AG08396 (cell line): ENCODE measurements at regions not wholly inside any gene's neighbourhood (a gene's known extent, or its start where the extent isn't known, plus 50 kb on each side); places are given as distances from the start of the nearest gene placed in this dataset.
"Not testable (repeated sequence)": the region's sequence is repeated elsewhere in the genome, so short reads cannot be mapped to it uniquely, and the experiment has no call there.

Source experiments
- DNase-seq: peaks from one replicate; pipeline ENCODE4 v3.0.0; 2012; ENCODE audit warnings: low spot score, mixed read lengths

GRCh38 chr6:8657522-8657921 is 222.2 kb upstream of the SLC35B3 start:
- DNase-seq, result no peak

- no peak for DNase-seq
Measured at GRCh38 chr6:8655670-8656454, 220.5 kb upstream of the SLC35B3 start.

- DNase-seq, result no peak
Measured at GRCh38 chr6:8652710-8653109, 217.4 kb upstream of the SLC35B3 start.

GRCh38 chr6:8651998-8652397 is 216.7 kb upstream of the SLC35B3 start:
- no peak for DNase-seq

DNA sequence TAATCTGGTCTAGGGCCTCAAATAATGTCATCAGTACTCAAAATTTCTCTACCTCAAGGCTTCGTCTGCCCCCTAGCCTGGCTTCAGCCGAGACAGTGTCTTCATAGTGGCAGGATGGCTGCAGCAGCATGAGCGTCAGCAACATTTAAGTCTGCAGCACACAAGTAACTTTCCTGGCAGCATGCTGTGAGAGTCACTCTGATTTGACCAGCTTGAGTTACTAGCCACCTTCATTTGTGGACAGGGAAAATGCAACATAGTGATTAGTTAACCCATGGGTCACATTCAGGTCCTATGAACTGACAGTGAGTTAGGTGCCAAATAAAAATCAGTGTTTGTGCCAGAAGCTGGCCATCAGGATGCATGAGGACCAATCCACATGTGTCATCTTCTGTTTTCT is 209.9 kb upstream of the SLC35B3 start:
- DNase-seq, result no peak

GRCh38 chr6:8644306-8644705 is 209.0 kb upstream of the SLC35B3 start:
- DNase-seq, result no peak

DNA sequence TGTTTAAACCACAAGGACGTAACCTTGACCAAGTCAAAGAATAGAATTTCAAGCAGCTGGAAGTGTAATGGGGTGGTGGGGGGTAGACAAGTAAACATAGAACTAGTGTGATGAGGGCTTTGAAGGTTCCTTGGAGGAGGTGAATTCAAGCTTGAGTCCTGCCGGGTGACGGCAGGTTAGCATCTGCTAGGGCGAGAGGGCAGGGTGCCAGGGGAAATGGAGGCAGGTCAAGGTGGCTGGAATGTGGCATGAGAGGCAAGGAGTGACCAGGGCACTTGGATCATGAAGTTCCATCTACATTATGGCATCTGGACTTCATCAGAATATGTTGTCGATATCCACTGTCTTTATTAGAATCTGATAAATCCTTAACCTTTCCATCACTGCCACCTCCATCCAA is 207.5 kb upstream of the SLC35B3 start:
- DNase-seq, result no peak

- DNase-seq, result no peak
Measured at GRCh38 chr6:8642131-8642530, 206.8 kb upstream of the SLC35B3 start.

GRCh38 chr6:8639928-8640649 is 204.7 kb upstream of the SLC35B3 start:
- no peak for DNase-seq

GRCh38 chr6:8637896-8638597 is 202.7 kb upstream of the SLC35B3 start:
- no peak for DNase-seq

DNA sequence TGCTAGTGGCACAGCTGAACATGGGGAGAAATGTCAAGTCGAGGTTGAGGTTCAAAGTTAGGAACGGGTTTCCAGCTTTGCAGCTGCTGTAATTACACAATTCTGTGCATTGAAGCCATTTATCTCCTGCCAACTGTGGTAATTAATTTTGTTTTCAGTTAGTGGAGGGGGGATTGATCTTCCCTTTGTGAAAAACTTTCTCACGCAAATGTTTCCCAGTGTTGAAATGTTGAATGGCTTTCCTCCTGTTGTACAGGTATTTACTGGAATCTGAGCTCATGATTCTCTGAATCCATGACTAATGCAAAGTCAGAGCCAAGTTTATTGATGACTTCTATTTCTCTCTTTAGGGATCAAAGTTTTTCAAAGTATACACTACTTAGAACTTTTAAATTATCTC is 198.4 kb upstream of the SLC35B3 start:
- no peak for DNase-seq

- no peak for DNase-seq
Measured at GRCh38 chr6:8628736-8629135, 193.4 kb upstream of the SLC35B3 start.

GRCh38 chr6:8628063-8628462 is 192.7 kb upstream of the SLC35B3 start:
- no peak for DNase-seq

DNA sequence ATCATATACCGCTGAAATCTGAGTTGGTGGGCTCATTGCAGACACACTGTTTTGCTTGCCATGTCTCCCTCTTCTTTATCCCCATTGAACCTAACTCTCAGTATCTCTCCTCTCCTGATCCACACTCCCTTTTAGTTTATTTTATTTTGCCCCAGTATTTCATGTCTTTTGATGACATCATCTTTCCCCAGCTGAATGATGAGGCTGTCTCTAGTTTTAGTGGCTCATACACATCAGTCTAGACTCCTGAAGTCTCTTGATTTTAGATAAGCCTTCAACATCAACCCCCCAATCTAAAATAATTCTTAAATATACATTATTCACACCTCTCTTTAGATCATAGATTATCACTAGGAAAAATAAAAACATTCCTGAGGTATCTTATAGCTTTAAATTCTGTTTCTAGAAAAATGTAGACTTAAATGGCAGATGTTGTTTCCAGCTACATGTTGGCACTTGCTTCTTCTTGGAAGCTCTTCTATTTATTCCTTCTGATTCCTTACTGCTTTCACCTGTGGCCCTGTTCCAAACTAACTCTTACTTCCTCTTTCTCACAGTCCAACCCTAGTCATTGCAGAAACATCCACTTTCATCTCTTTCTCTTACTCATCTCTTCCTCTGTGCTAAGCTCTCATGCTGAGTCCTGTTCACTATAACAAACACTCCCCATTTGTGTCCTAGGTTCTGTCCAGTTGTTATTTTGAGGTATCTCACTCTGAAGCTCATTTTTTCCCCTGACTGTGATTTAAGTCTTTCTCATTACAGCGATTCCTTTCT is 191.9 kb upstream of the SLC35B3 start:
- DNase-seq, result no peak

- DNase-seq, result no peak
Measured at GRCh38 chr6:8624665-8625064, 189.3 kb upstream of the SLC35B3 start.

DNA sequence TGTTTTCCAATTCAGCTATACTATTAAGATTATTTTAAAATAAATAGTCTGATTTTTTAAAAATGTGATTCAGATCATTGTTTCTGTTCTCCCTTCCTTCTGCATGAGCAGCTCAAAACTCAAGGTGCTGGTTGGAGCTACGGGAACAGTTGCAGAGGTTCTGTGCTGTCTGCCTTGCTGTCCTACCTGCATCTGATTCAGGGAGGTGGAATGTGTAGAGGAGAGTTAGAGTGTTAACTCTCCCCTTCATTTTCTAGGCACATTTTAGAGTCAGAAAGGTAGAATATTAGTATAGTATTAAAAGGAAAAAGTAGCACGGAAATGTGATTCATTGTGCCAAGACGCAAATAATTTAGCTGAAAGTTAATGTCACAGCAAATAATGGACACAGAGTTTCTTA is 188.1 kb upstream of the SLC35B3 start:
- DNase-seq, result no peak

DNA sequence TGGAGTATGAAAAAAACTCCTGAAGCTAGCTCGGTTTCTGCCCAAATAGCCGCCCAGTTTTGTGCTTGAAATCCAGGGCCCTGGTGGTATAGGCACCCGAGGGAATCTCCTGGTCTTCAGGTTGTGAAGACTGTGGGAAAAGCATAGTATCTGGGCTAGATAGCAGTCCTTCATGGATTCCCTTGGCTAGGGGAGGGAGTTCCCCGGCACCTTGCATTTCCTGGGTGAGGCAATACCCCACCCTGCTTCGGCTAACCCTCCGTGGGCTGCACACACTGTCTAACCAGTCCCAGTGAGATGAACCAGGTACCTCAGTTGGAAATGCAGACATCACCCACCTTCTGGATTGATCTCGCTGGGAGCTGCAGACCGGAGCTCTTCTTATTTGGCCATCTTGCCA is 184.5 kb upstream of the SLC35B3 start:
- no peak for DNase-seq

DNA sequence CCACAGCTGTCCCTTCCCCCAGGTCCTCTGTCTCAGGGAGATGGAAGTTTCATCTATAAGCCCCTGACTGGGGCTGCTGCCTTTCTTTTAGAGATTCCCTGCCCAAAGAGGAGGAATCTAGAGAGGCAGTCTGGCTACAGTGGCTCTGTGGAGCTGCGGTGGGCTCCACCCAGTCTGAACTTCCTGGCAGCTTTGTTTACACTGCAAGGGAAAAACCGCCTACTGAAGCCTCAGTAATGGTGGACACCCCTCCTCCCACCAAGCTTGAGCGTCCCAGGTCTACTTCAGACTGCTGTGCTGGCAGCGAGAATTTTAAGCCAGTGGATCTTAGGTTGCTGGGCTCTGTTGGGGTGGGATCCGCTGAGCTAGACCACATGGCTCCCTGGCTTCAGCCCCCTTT is 184.1 kb upstream of the SLC35B3 start:
- not testable (repeated sequence) for DNase-seq

- DNase-seq, result no peak
Measured at GRCh38 chr6:8608737-8609136, 173.4 kb upstream of the SLC35B3 start.

DNA sequence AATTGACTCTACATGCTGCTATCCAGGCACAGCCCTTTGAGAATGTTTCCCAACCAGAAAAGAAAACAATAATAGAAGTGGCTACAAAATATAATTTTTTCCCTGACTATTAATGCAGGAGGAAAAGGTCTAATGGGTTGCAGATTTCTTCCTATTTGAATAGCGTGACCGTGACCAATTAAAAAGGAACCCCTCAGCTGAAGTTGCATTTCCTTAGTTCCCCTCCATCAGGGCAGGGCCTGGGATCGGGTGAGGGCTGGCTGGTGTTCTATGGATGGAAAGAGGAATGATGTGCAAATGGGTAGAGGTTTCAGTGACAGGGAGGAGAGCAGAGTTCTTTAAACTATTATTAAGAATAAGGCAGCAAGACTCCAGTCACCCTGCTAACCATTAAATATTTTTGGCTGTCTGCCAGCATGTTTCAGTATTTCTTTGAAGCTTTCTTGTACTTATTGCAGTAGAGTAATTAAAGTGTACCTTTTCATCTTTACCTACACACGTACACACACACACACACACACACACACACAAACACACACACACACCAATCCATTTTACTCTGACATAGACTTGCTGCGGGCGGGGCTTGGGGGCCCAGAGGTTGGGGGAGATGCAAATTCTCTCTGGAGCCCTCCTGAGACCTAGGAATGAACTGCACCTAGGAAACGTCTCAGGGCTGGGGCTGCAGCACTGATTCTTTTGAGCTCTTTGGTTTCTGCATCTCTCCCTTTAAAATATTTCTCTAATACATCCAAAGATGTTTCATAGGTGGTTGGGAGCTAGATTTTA is 154.8 kb upstream of the SLC35B3 start:
- DNase-seq, result no peak

DNA sequence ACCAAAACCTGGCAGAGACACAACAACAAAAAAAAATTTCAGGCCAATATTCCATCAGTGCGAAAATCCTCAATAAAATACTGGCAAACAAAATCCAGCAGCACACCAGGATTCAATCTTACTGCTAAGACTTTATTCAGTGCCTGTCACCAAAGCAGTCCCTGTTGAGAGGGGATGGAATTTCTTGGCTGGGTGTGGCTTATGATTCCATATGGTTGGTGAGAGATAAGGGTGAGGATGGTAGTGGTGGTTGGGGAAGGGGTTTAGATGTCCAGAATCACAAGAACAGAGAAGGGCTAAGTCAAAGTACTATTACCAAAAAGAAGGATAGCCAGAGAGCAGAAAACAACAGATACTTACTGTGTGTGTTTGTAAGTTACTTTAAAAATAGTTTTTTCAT is 152.8 kb upstream of the SLC35B3 start:
- no peak for DNase-seq
